Stomach smooth muscle (tissue), 2 donors: ENCODE measurements at regions not wholly inside any gene's neighbourhood (a gene's known extent, or its start where the extent isn't known, plus 50 kb on each side); places are given as distances from the start of the nearest gene placed in this dataset.

Experiments used
- H3K27ac ChIP-seq: one replicate; pipeline ENCODE4 v1.7.0; 2013; ENCODE audit warnings: mild to moderate bottlenecking, low read length, inconsistent platforms
- H3K27me3 ChIP-seq, 2 donors: one replicate each; pipeline ENCODE4 v1.7.0; 2013; ENCODE audit warnings: low read length in 2 of 2; ENCODE audit not compliant: insufficient read depth in 2 of 2, control insufficient read depth in 1 of 2
- H3K36me3 ChIP-seq, 2 donors: one replicate each; pipeline ENCODE4 v1.7.0; 2013; ENCODE audit warnings: low read length in 2 of 2; ENCODE audit not compliant: control insufficient read depth in 2 of 2, insufficient read depth in 2 of 2
- H3K4me1 ChIP-seq: one replicate; pipeline ENCODE4 v1.7.0; 2013; ENCODE audit warnings: low read length; ENCODE audit not compliant: control insufficient read depth, insufficient read depth
- H3K4me3 ChIP-seq, 2 donors: one replicate each; pipeline ENCODE4 v1.7.0; 2013; ENCODE audit warnings: low read length in 2 of 2
- H3K9ac ChIP-seq, 2 donors: one replicate each; pipeline ENCODE4 v1.7.0; 2013; ENCODE audit warnings: low read length in 2 of 2, mild to moderate bottlenecking in 1 of 2
- H3K9me3 ChIP-seq, 2 donors: one replicate each; pipeline ENCODE4 v1.7.0; 2013; ENCODE audit warnings: low read length in 2 of 2; ENCODE audit not compliant: control insufficient read depth in 2 of 2
- donor health status: healthy.
- donor health status: Pancreatic carcinoma.

GRCh38 chr7:33770576-33770975 lies 134.8 kb upstream of the BMPER start:
- peaks cover 4% of the 10 kb centered on the region for H3K4me1 ChIP-seq
- H3K27ac ChIP-seq: no peak overlapping the region
- no peaks in the 10 kb centered on the region for H3K36me3 ChIP-seq

GRCh38 chr7:33771422-33771821 lies 133.9 kb upstream of the BMPER start:
- no peak overlapping the region for H3K27ac ChIP-seq
- peaks cover 4% of the 10 kb centered on the region for H3K4me1 ChIP-seq
- no peak overlapping the region for H3K9ac ChIP-seq
- H3K36me3 ChIP-seq: no peaks in the 10 kb centered on the region
- no peaks in the 10 kb centered on the region for H3K27me3 ChIP-seq
- no peak overlapping the region for H3K4me3 ChIP-seq
- no peaks in the 10 kb centered on the region for H3K9me3 ChIP-seq

More at GRCh38 chr7:33770576-33770975, 134.8 kb upstream of the BMPER start:
- H3K27me3 ChIP-seq: no peaks in the 10 kb centered on the region
- no peak overlapping the region for H3K9ac ChIP-seq
- H3K9me3 ChIP-seq: no peaks in the 10 kb centered on the region
- H3K4me3 ChIP-seq: no peak overlapping the region

GRCh38 chr7:33773053-33773452 lies 132.3 kb upstream of the BMPER start:
- Histone ChIP-seq H3K4me1 (peaks cover 4% of the 10 kb centered on the region), H3K27me3 (no peaks in the 10 kb centered on the region), H3K9ac (no peak overlapping the region), H3K27ac (no peak overlapping the region), H3K36me3 (no peaks in the 10 kb centered on the region), H3K9me3 (no peaks in the 10 kb centered on the region), H3K4me3 (no peak overlapping the region)

GRCh38 chr7:33774762-33775523 lies 130.4 kb upstream of the BMPER start:
- H3K27me3 ChIP-seq: no peaks in the 10 kb centered on the region
- H3K9me3 ChIP-seq: no peaks in the 10 kb centered on the region
- H3K4me1 ChIP-seq: peaks cover 4% of the 10 kb centered on the region
- H3K9ac ChIP-seq: no peak overlapping the region
- no peak overlapping the region for H3K27ac ChIP-seq
- no peak overlapping the region for H3K4me3 ChIP-seq
- no peaks in the 10 kb centered on the region for H3K36me3 ChIP-seq

- no peak overlapping the region for H3K27ac ChIP-seq
- H3K9ac ChIP-seq: no peak overlapping the region
- H3K4me3 ChIP-seq: no peak overlapping the region
- no peaks in the 10 kb centered on the region for H3K36me3 ChIP-seq
- no peaks in the 10 kb centered on the region for H3K9me3 ChIP-seq
- H3K27me3 ChIP-seq: no peaks in the 10 kb centered on the region
- H3K4me1 ChIP-seq: peaks cover 4% of the 10 kb centered on the region
Measured at GRCh38 chr7:33775790-33776189, 129.5 kb upstream of the BMPER start.

GRCh38 chr7:33776788-33777187 lies 128.6 kb upstream of the BMPER start:
- Histone ChIP-seq H3K27me3 (no peaks in the 10 kb centered on the region), H3K27ac (no peak overlapping the region), H3K9ac (no peak overlapping the region), H3K9me3 (no peaks in the 10 kb centered on the region), H3K36me3 (no peaks in the 10 kb centered on the region), H3K4me3 (no peak overlapping the region), H3K4me1 (peaks cover 4% of the 10 kb centered on the region)

- Histone ChIP-seq H3K9ac (no peak overlapping the region), H3K36me3 (peaks cover 0 to 4% of the 10 kb centered on the region in 2 donors), H3K27me3 (no peaks in the 10 kb centered on the region), H3K4me1 (peaks cover 4% of the 10 kb centered on the region), H3K27ac (no peak overlapping the region), H3K4me3 (no peak overlapping the region), H3K9me3 (no peaks in the 10 kb centered on the region)
Measured at GRCh38 chr7:33778195-33778594, 127.1 kb upstream of the BMPER start.

GRCh38 chr7:33779216-33779615 lies 126.1 kb upstream of the BMPER start:
- Histone ChIP-seq H3K27ac (no peak overlapping the region), H3K9ac (no peak overlapping the region), H3K4me1 (peaks cover 4% of the 10 kb centered on the region), H3K27me3 (no peaks in the 10 kb centered on the region), H3K9me3 (no peaks in the 10 kb centered on the region), H3K4me3 (no peak overlapping the region), H3K36me3 (peaks cover 0 to 4% of the 10 kb centered on the region in 2 donors)

- Histone ChIP-seq H3K27me3 (no peaks in the 10 kb centered on the region), H3K4me1 (no peaks in the 10 kb centered on the region), H3K27ac (no peak overlapping the region), H3K9ac (no peak overlapping the region), H3K9me3 (no peaks in the 10 kb centered on the region), H3K36me3 (peaks cover 0 to 4% of the 10 kb centered on the region in 2 donors), H3K4me3 (no peak overlapping the region)
Measured at GRCh38 chr7:33781167-33781566, 124.2 kb upstream of the BMPER start.

GRCh38 chr7:33781796-33782195 lies 123.5 kb upstream of the BMPER start:
- Histone ChIP-seq H3K4me1 (no peaks in the 10 kb centered on the region), H3K9ac (no peak overlapping the region), H3K27ac (no peak overlapping the region), H3K27me3 (no peaks in the 10 kb centered on the region), H3K4me3 (no peak overlapping the region), H3K9me3 (no peaks in the 10 kb centered on the region), H3K36me3 (peaks cover 0 to 4% of the 10 kb centered on the region in 2 donors)

- no peak overlapping the region for H3K4me3 ChIP-seq
- no peaks in the 10 kb centered on the region for H3K9me3 ChIP-seq
- no peaks in the 10 kb centered on the region for H3K4me1 ChIP-seq
- no peaks in the 10 kb centered on the region for H3K27me3 ChIP-seq
- H3K27ac ChIP-seq: no peak overlapping the region
- H3K36me3 ChIP-seq: peaks cover 0 to 4% of the 10 kb centered on the region in 2 donors
- H3K9ac ChIP-seq: no peak overlapping the region
Measured at GRCh38 chr7:33784000-33784399, 121.3 kb upstream of the BMPER start.
